ENCODE measurements at regions not wholly inside any gene's neighbourhood (a gene's known extent, or its start where the extent isn't known, plus 50 kb on each side); places are given as distances from the start of the nearest gene placed in this dataset.

- TF ChIP-seq, protein P1, sequence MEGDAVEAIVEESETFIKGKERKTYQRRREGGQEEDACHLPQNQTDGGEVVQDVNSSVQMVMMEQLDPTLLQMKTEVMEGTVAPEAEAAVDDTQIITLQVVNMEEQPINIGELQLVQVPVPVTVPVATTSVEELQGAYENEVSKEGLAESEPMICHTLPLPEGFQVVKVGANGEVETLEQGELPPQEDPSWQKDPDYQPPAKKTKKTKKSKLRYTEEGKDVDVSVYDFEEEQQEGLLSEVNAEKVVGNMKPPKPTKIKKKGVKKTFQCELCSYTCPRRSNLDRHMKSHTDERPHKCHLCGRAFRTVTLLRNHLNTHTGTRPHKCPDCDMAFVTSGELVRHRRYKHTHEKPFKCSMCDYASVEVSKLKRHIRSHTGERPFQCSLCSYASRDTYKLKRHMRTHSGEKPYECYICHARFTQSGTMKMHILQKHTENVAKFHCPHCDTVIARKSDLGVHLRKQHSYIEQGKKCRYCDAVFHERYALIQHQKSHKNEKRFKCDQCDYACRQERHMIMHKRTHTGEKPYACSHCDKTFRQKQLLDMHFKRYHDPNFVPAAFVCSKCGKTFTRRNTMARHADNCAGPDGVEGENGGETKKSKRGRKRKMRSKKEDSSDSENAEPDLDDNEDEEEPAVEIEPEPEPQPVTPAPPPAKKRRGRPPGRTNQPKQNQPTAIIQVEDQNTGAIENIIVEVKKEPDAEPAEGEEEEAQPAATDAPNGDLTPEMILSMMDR (IDR thresholded peaks at IDR 0.05; ENCODE audit: poor library complexity), result no peak
- TF ChIP-seq EZH2 (IDR thresholded peaks at IDR 0.05; ENCODE audit: borderline replicate concordance), result no peak
- no peak for TF ChIP-seq EZH2phosphoT487 (IDR thresholded peaks at IDR 0.05; ENCODE audit: low read depth, severe bottlenecking, unreplicated experiment)
These were observed 84.0 kb upstream of the KLF6 start for GRCh38 chr10:3869036-3869435.
